ENCODE measurements at regions not wholly inside any gene's neighbourhood (a gene's known extent, or its start where the extent isn't known, plus 50 kb on each side); places are given as distances from the start of the nearest gene placed in this dataset.
"Not testable (repeated sequence)": the region's sequence is repeated elsewhere in the genome, so short reads cannot be mapped to it uniquely, and the experiment has no call there.

DNA sequence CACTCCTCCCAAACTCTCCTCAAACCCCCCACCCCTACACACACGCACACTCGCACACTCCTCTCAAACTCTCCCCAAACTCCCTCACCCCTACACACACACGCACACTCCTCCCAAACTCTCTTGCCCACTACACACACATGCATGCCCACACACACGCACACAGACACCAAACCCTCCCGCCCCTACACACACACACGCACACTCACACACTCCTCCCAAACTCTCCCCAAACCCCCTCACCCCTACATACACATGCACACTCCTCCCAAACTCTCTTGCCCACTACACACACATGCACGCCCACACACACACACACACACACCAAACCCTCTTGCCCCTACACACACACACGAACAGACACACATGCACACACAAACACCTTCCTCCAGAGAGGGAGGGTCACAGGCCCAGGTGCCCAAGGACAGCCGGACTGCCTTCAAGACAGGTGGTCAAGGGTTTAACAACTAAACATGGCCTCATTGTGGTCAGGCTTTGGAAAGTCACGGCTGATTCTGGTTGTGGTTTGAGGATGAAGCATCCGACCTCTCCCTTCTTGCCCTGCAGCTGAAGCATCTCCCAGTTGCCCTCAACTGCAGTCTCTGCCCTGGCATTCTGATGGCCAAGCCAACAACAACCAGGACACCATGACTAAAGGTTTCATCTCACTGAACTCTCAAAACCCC, 72.3 kb upstream of the SNTG2 start:
- DNase-seq (ENCODE audit: low read depth), result no peak

DNA sequence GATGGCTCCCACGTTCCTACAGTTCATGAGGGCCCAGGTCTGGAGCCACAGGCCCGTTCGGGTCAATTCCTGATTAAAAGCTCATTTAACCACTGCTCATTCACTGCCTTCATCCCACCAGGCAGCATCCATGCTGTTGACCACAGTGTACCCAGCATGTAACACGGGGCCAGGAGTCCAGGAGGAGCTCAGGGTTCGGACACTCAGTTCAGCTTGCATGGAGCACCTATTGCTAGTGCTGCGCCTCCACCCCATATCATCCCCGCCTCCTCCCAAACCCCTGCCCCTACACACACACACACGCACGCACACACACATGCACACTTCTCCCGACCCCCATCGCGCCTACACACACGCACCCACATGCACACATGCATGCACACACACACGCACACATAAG, 72.9 kb upstream of the SNTG2 start:
- no peak for DNase-seq (ENCODE audit: low read depth)

DNA sequence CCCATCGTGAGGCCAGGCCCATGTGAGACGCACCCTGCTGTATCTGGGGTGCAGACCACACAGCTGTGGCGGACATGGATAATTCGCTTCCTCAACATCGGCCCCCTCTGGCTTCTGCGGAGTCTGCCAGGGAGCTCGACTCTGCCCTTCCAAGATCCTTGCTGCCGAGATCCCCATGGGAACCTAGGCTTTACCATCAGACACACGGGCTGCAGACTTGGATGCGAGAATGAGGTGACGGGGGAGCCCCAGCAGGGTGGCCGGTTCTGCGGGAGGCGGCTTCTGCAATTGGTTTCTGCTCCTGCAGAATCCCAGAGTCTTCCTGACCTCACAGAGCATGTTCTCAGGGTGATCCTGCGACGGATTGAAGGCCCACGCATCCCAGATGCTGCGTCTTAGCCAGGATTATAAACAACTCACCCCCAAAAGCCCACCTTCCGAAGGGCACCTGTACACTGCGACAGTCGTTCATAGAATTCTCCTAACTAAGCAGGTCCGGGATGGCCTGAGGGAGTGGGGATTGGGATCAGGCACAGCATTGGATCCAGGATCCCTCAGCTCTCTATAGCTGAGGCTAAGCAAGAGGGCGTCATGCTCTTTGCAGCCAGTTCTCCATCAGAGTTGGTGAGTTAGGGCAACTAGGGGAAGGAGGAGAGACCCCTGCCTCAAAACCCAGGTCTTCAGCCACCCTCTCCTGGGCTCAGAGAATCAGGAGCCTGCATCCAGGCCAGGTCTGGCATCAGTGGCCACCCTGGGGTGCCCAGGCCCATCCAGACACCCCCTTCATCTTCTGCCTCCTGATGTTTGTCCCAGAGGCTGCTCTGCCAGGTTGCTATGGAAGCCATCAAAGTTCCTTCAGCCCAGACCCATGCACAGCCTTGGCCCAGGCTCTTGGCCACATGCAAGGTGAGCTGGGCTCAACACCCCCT, 74.7 kb upstream of the SNTG2 start:
- no peak for DNase-seq (ENCODE audit: low read depth)

DNA sequence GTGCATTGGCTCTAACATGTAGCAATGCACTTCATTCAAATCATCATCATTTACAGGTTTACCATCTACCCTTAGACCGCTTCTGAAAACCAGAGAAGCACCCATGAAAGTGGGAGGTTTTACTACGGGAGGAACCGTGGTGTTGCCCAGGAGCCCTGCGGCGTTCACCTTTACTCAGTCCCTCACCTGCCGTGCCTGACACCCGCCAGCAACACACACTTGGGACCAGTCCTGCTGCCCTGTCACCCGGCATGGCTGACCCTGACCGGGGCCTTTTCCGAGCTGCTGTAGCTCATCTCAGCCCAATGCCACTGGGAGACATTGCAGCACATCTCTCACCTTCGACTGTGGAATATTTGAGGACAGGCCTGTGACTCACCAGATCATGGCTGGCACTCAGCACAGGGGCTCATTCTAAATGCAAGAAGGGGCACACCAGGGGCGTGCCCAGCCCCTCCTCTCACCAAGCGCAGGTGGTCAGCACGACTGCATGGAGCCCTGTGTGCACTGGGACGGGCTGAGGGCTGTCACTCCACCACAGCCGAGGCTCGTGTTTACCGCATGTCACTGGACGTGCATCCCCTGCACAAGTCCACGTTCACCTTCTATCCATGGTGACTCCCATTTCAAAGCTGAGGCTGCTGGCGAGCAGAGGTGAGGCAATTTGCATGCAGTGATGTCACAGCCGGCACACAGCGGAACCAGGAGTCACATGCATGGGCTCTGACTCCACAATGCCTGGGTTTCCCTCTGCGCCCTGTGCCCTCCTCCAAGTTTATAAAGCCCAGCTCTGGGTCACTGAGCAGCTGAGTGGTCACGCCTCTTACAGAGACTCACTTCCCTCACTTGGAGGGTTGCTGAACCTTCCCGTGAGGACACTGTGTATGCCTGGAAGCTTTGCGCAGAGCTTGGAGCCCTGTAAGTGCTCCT, 76.7 kb upstream of the SNTG2 start:
- no peak for DNase-seq (ENCODE audit: low read depth)

DNA sequence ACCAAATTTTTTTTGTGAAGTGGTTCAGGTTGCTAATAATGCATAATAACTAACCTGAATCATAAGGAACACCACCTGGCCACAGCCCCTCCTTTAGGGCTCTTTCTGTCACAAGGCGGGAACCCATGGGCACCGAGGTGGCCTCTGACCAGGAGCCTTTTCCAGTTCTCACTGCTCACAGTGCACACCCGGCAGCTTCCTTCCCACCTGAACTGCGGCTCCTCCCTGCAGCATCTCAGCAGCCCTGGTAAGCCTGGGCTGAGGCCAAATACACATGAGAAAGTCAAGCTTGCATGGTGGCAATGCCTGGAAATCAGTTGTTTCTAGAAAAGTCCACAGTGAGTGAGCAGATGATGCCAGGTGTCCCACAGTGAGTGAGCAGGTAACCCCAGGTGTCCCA, 77.6 kb upstream of the SNTG2 start:
- DNase-seq (ENCODE audit: low read depth), result no peak

DNA sequence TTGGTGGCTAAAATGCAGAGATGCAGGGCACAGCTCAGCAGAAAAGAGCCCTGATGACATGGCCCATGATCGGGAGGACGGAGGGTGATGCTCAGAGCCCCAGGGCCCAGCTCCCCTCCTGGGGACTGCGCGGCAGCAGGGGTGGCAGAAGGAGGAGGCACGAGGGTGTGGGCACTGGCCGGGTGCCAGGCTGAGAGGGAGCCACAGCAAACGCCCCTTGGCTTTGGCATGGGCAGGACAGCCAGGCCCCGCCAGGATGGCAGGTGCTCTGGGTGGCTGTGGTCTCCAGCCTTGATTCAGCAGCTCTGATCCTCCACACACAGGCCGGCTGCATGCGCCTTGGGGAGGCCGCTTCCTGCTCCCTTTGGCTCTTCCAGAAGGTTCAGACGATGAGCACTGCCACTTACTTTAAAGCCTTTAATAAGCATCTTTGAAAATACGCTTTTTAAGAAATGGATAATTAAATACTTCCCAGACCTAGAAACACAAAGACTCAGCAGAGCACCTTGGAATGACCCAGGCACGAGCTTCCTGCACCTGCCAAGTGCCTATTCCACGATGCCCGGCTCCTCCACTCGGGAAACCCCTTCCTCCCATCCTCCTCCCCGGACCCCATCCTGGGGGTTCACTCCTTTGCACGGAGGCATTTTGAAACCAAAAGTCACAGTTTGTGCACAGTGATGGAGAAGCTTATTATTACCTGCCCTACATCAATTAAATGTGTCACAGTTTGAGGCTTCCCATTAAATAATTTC, 78.5 kb upstream of the SNTG2 start:
- no peak for DNase-seq (ENCODE audit: low read depth)

DNA sequence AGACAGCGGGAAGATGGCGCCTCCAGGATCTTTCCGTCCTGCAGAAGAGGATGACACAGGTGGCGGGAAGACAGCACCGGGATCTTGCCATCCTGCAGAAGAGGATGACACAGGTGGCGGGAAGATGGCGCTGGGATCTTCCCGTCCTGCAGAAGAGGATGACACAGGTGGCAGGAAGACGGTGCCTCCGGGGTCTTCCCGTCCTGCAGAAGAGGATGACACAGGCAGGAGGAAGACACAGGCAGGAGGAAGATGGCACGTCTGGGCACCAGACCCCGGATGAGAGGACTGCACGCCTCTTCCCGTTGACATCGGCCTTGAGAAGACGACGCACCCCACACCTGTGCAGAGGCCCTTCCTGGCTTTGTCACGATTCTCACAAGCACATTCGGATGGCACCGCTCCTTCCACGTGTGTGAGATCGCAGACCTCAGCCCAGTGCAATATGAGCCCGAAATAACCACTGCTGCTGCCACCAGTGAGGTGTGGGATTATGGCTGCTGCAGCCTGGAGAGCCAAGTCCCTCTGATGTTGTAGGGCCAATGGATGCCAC, 79.4 kb upstream of the SNTG2 start:
- DNase-seq (ENCODE audit: low read depth), result no peak

DNA sequence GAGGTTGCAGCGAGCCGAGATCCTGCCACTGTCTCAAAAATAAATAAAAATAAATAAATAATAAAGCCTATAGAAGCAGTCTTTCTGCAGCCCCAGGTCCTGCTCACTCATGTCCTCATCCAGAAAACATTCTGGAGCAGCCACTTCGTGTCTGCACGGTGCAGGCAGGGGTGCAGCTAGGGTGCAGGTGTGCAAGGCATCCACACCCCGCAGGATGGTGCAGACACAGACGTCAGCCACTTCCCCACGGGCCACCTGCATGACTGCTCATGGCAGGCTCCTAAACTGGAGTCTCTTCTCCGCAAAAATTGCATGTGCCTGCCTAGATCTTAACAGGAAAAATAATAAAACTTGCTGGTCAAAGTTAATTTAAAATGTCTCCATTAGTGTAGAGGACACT, 80.2 kb upstream of the SNTG2 start:
- DNase-seq (ENCODE audit: low read depth), result no peak

DNA sequence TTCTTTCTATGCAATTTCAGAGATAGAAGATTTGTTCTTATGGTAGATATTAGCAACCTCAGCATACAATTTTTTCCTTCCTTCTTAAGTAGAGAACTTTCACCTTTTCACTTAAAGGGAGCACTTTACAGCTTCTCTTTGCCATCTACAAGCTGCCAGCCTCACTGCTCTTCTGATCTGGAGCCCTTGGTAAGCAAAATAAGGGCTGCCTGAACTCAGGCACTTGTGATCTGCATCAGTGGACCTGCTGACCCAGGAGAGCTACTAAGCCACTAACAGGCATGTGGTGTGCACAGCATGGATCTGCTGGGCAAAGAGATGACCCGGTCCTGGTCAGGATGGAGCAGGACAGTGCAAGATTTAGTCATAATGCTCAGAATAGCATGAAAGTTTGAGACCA, 80.8 kb upstream of the SNTG2 start:
- DNase-seq (ENCODE audit: low read depth), result no peak

DNA sequence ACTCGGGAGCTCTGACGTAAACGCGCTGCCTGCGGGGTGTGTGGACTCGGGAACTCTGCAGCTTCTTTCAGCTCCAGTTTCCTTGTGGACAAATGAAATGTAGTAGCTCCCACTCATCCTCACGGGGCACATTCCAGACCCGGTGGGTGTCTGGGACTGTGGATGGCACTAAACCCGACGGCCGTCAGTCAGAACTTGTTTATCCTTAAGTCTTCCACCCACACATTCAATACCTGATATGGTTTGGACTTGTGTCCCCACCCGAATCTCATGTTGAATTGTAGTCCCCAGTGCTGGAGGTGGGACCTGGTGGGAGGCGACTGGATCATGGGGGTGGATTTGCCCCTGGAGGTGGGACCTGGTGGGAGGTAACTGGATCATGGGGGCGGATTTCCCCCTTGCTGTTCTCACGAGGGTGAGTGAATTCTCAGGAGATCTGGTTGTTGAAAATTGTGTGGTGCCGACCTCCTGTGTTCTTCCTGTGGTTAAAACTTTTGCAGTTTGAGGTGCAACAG, 81.2 kb upstream of the SNTG2 start:
- DNase-seq (ENCODE audit: low read depth), result no peak

DNA sequence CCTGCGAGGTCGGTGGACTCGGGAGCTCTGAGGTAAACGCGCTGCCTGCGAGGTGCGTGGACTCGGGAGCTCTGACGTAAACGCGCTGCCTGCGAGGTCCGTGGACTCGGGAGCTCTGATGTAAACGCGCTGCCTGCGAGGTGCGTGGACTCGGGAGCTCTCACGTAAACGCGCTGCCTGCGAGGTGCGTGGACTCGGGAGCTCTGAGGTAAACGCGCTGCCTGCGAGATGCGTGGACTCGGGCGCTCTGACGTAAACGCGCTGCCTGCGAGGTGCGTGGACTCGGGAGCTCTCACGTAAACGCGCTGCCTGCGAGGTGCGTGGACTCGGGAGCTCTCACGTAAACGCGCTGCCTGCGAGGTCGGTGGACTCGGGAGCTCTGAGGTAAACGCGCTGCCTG, 81.8 kb upstream of the SNTG2 start:
- DNase-seq (ENCODE audit: low read depth), result not testable (repeated sequence)

DNA sequence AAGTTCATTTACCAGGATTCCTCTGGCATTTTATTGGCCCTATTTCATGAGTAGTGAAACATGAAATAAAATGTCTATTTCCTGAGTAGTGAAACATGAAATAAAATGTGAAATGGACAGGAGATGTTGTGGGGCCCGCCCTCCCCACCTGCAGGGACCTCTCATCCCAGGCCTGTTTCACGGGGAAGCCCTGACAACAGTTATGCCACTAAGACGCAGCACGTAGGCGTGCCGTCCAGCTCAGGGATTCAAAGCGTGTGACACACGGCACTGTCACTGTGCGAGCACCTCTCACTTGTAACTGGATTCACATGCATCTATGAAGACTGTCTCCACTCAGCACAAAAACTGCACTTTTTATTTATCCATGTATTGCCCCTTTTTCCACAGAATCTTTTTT, 83.4 kb upstream of the SNTG2 start:
- no peak for DNase-seq (ENCODE audit: low read depth)

DNA sequence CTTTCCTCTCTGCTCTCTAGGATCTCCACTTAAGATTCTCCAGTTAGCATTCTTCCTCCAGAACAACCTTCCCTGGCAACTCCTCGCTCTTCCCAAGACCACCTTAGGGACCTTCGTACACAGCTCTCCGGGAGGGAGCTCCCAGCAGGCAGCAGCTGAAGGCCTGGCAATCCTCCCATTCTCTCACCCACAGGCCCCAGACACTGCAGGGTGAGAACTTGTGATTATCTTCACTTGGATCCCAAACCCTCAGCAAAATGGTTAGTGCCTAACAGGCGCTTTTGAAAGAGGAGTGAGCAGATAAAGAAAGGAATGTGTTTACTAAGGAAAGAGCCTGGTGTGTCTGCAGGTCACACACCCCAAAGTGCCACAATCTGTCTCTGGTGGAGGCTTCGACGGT, 83.8 kb upstream of the SNTG2 start:
- DNase-seq (ENCODE audit: low read depth), result no peak

DNA sequence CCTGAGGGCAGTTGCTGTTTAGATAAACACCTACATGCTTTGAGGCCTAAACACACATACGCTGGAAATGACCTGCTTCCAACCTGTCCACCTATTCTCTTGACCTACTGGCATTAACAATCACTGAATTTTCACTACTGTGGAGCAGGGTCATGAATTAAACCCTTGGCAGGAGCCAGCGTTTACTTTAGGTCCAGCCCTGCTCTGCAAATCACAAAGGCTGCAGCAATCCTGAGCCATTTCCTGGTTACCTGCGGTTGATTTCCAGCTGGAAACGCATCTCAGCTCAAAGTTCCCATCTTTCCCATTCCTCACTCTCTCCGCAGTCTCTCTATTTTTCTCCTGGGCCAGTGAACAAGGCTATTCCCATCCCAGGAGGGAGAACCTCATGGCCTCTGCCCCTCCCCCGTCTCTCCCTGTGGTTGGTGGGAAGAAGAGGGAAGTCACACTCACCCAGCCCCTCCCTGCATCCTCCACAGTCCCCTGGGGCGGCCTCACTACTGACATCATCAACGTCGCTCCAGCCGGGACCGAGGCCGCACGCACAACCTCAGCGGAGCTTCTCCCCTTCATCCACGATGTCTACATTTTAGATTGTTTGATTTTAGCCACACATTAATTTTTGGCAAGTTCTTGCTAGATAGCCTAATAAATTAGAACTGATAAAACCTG, 84.5 kb upstream of the SNTG2 start:
- DNase-seq (ENCODE audit: low read depth), result no peak

DNA sequence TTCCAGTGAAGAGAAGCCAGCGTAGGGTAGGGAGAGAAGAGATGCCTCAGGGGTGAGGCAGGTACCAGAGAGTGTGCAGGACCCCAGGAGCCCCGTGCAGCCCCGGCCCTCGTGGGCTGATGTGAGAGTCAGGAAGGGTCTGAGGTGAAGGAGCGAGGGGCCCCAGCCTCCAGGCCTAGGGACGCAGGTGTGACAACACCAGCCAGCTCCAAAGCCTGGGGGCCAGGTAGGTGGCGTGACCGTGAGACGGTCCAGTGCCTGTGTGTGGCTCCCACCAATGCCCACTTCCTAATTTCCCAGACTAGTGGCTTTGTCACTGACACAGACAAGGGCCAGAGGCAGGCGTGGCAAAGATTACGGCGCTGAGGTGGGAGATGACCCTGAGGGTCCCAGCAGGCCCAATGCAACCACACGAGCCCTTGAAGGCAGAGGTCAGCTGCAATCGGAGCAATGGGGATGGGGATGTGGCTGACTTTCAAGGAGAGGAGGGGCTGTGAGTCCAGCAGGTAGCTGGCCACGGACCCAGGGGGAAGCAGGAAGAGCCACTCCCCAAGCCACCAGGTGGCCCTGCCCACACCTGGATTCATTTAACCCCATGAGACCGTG, 86.0 kb upstream of the SNTG2 start:
- no peak for DNase-seq (ENCODE audit: low read depth)

DNA sequence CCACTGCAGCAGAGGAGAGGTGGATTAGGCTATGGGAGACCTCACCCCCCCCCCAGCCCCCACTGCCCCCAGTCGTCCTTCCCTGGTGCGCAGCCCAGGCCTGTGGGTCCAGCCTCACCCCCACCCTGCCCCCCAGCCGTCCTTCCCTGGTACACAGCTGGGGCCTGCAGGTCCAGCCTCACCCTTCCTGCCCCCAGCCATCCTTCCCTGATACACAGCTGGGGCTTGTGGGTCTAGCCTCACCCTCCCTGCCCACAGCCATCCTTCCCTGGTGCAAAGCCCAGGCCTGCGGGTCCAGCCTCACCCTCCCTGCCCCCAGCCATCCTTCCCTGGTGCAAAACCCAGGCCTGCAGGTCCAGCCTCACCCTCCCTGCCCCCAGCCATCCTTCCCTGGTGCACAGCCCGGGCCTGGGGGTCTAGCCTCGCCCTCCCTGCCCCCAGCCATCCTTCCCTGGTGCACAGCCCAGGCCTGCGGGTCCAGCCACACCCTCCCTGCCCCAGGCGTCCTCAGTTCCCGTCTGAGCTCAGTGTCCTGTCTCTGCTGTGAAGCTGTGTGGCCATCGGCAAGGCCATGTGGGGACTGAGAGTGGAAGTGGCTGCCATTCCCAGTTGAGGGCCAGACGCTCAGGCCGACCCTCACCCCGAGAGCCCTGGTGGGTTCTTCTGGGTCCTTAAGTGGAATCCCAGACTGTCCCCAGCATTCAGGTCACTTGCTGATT, 86.8 kb upstream of the SNTG2 start:
- no peak for DNase-seq (ENCODE audit: low read depth)

DNA sequence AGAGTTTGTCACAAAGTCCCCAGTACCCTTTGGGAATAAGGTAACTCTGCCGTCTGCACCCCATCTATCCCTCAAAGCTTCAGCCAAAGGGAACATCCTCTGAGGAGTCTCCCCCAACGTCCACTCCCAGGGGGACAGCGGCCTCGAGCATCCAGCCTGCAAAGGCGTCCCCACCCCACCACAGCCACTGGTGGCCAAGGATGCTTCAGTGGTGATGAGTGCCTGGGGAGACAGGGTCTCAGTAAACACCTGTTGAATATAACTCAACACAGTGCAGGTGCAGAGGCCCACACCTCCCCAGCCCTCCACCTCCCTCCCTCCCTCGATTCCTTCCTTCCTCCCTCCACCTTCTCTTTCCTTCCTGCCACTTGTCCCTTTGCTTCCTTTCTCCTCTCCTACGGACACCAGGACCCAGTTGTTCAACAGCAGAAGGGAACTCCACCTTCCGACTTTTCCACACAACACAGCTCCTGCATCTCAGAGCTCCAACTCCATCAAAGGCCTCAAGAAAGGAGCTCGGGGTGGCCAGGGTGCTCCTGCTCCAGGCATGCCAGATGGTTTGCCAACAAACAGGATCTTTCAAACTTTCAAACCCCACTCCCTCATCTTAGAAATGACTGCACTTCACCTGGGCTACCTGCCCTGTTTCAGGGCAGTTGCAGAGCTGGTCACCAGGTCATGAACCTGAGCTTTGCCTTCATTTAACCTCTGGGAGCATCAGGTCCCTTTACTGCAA, 87.8 kb upstream of the SNTG2 start:
- no peak for DNase-seq (ENCODE audit: low read depth)

DNA sequence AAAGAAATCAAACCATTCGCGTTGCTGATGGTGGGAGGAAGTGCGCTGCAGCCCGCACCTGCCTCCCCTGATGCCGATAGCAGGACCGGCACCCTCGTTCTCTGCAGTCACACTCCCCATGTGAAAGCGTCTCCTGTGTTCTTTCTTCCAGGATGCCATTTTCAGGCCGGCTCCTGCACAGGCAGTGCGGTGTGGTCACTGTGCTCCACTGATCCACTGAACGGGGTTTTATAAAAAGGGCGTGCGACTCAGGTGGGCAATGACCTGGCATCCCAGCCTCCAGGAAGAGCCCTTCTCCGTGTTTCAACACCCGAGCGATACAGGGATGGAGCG, 88.3 kb upstream of the SNTG2 start:
- DNase-seq (ENCODE audit: low read depth), result no peak

Data from M059J (cell line).